Fibroblast of skin of scalp (primary cell): ENCODE measurements at regions not wholly inside any gene's neighbourhood (a gene's known extent, or its start where the extent isn't known, plus 50 kb on each side); places are given as distances from the start of the nearest gene placed in this dataset.

Experiments used
- DNase-seq: peaks from one replicate; pipeline ENCODE4 v3.0.0-alpha.2; 2013

- DNase-seq: no peak
These were observed 650.5 kb downstream of the RNF144B start for GRCh38 chr6:19037607-19038006.

DNA sequence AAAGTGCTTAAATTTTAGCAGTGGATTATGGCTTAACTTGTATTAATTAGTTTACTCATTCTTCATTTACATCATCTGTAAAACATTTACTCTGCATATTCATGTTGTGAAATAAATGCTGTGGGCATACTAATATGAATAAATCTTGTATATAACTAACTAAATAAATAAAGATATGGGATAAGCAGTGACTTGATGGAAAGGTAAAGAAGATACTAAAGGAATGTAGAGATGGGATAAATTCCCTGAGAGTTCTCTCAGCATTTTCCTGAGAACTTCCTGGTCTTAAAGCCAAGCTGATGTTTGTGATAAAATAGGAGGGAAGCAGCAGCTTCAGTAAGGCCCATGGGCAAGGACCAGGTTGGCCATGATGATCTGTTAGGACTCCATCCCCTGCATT, 652.1 kb downstream of the RNF144B start:
- DNase-seq: no peak

- DNase-seq: no peak
These were observed 654.8 kb downstream of the RNF144B start for GRCh38 chr6:19041906-19042305.

DNA sequence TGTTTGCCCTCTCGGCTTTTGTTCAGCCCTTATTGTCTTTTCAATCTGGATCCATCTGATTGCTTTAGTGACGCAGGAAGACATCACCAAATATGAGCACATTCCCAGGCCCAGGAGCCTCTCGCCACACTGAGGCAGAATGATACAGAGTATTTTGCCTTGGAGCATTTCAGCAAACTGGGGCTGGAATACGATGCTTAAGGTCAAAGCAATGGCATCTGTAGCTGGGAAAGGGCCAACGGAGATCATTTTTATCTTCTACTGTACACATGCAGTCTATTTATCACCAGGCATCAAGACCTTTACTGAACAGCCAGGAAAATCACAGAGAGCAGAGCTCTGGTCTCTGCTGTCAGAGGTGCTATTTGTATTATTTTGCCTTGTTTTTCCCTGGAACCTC, 655.3 kb downstream of the RNF144B start:
- DNase-seq: no peak

DNA sequence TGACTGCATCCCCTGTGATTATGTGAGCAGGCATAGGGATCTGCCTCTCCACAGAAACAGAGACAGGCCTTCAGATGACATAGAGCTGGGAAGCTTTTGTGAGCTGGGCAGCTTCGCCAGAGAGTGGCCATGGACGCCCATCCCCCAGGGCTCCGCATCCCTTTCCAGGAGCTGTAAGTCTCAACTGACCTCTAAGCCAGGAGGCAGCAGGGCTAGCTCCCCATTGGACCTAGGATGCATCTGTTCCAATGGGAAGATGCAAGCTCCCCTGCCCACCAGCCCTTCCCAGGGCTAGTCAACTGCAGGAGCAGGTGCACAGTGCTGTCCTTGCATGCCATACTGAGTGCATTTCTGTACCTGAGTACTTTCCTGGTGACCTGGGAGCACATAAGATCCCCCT, 663.6 kb downstream of the RNF144B start:
- no peak for DNase-seq

DNA sequence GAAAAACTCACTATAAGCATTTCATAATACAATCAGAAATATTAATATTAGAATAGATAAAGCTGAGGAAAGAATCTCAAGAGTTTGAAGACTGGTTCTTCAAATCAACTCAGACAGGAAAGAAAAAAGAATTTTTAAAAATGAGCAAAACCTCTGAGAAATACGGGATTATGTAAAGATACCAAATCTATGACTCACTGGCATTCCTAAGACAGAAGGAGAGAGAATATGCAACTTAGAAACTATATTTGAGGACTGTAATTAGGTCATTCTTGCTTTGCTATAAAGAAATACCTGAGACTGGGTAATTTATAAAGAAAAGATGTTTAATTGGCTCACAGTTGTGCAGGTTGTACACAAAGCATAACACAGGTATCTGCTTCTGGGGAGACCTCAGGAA, 665.1 kb downstream of the RNF144B start:
- DNase-seq: peak; percentile 70

- DNase-seq: peak; percentile 11
These were observed 672.0 kb downstream of the RNF144B start for GRCh38 chr6:19059102-19059501.

DNA sequence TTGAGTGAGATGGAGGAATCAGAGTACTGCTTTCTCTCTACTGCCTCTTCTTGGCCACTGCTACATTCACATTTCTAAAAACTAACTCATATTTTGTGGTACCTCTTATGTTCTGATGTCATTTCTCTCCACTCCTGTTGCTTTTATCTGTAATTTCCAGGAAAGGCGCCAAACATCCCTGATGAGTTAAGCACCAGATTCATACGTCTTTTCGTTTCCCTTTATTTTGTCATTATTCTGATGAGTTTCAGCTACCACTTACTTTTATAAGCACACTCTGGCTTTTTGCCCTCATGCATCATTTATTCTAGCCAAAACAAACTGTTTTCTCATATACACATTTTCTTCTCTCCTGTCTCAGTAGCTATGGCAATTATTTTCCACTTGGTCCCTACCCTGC, 680.0 kb downstream of the RNF144B start:
- DNase-seq: no peak

GRCh38 chr6:19070520-19070919, 683.4 kb downstream of the RNF144B start:
- DNase-seq: no peak

- no peak for DNase-seq
These were observed 696.7 kb downstream of the RNF144B start for GRCh38 chr6:19083801-19084200.

DNA sequence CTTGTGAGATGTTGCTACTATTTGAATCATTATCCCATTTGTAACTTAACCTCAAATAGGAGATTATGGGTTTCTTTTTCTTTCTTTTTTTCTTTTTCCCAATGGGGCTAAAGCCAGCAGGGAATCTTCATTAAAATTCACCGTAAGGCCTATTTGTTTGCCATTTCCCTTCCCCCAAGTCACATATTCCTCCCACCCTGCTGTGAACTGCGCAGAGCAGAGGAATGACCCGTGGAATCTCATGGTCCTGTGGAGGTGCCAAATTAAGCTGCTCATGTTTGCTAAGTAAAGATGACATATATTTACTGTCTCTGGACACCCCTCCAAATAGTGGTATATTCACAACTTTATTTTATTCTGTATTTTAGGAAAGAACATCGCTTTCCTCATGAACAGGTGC, 699.3 kb downstream of the RNF144B start:
- no peak for DNase-seq

DNA sequence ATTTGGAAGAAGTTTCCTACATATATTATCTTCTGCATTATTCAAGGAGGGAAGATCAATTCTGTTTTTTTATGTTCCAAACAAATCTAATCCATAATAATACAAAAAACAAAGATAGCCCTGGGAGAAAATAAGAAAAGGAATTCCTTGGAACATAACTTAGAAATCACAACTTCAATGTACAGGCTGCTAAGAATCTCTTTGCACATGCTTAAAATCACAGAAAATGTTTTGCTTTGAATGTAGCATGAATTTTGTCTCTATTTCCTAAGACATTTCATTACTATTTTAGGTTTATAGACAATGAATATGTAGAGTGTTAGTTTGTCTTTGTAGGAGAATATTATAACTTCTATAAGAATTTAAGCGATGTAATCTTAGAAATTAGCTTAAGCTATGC, 700.1 kb downstream of the RNF144B start:
- no peak for DNase-seq

DNA sequence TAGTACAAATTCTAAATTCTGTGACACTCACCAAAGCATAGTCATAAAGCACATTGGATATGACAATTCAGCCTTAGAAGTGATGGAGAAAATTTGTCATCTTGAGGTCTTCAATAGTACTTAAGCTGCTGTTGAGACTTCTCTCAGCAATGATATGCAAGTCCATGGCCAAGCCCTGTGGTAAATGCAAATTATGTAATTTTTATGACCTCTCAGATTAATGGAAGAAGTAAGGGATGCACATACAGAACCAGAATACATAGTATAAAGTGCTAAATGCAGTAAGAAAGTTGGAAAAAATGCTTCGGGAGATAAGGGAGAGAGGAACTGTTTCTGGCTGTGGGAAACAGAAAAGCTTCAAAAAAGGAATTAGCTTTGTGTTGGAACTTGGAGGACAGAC, 700.7 kb downstream of the RNF144B start:
- no peak for DNase-seq

DNA sequence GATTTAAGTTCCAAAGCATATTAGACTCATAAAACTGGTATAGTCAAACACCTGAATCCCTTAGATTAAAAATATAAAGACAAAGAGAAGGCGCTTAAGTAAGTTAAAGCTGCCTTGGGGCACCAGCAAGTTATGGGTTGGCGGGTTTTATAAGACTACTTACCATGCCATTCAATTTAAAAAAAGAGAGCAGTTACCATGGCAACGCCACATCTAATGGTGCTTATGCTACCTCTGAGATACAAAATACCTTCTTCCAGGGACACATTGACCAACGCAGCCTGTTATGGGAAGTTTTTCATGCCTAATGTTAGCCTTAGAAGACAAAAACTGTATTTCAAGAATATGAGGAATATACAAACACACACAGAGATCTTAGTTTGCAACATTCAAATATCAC, 713.6 kb downstream of the RNF144B start:
- no peak for DNase-seq

- DNase-seq: no peak
These were observed 715.8 kb downstream of the RNF144B start for GRCh38 chr6:19102936-19103335.

- DNase-seq: no peak
These were observed 720.3 kb downstream of the RNF144B start for GRCh38 chr6:19107468-19107867.

- no peak for DNase-seq
These were observed 715.6 kb upstream of the ID4 start for GRCh38 chr6:19121521-19121920.

GRCh38 chr6:19127081-19127480, 710.1 kb upstream of the ID4 start:
- no peak for DNase-seq

GRCh38 chr6:19128701-19129100, 708.5 kb upstream of the ID4 start:
- no peak for DNase-seq

DNA sequence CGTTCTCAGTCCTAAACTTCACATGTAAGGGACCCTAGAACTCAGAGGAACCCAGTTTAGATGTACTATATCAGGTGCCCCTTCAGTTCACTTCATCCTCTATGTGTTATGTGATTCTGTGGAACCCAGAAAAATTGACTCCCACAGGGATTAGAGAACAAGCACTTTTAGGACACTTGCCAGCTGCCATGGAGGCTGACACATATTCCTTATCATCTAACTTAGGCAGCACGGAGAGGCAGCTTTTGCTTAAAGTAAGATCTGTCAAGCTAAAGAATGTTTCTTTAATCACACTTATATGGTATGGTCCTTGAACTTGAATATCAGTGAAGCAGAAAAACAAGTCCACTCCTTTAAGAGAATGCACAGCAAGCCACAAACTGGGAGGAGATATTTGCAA, 701.5 kb upstream of the ID4 start:
- DNase-seq: peak; percentile 7

DNA sequence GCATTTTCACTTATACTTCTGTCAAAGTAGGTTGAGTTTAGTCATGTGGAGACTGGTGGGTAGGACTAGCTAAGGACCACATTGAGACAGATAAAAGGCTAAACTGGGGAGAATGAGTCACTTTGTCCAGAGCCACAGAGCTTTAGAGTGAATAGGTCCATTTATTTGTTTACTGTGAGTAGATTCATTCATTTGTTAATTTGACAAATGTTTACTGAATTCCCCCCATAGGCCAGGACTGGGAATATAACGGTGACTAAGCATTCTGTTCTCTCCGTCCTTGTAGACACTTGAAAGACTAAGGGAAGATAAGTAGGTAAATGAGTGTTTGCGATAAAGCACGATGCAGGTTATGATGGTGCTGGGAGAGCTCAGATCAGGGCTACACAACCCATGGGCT, 699.7 kb upstream of the ID4 start:
- no peak for DNase-seq

DNA sequence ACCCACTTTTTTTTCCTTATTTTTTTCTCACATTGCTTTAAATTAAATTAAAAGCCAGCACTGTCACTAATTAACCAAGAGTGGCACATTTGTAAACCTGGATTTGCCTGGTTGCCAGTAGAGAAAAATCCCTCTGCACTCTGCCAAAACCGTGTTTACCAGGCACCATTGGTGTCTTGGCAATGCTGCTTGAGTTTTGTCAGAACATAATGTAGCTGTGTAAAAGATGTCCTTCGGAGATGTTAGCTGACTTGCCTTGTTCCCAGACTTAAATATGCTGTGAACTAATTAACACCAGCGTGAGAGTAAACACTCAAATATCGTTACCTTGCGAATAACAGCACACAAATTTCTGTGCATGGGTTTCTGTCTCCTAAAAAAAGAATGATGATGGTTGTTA, 694.9 kb upstream of the ID4 start:
- DNase-seq: no peak

- no peak for DNase-seq
These were observed 686.9 kb upstream of the ID4 start for GRCh38 chr6:19150307-19150706.

DNA sequence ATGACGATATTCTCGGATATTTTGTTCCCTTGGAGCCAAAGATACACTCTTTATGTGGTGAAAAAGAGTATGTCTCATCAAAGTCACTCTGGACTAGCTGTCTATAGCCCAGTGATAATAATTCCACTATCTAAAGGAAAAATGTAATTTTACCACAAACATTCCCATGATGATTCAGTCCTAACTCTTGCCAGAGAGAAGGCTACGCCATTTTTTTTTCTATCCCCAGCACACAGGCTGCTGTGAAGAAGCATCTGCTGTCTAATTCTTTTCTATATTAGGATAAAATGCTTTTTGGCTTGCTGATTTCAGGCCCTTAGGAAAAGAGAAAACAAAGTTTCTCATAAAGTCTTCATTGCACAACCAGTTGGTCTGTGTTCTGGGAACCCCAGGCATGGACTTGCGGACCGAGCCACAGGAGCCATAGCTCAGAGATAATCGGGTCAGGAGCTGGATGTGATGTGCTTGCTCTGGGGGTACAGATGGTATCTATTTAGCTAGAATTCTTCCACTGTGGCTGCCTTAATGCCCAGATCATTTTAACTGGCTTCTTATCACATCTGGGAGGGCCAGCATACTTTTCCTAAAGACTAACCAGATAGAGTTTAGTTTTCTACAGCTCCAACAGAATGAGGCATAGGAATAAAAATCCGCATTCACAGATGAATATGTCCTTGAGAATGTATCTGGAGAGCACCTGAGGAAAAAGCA, 683.7 kb upstream of the ID4 start:
- DNase-seq: peak; percentile 93

DNA sequence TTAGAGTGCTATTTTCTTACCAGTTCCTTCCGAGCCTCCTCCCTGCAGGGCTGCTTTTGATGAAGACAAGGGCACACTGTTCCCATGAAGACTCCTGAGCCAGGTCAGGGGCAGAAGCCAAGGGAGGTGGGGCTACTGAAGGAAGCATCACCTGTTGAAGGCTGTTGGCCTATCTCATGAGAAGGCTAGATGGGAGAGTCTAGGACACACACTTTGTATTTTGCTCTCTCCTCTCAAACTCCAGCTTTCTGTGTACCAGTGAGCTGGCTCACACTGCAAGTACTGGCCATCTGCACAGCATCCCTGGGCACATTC, 683.2 kb upstream of the ID4 start:
- DNase-seq: no peak

- no peak for DNase-seq
These were observed 680.7 kb upstream of the ID4 start for GRCh38 chr6:19156443-19156842.
